CD4-positive, alpha-beta T cell treated with Interleukin-10 for 1 hour (primary cell): ENCODE measurements at regions not wholly inside any gene's neighbourhood (a gene's known extent, or its start where the extent isn't known, plus 50 kb on each side); places are given as distances from the start of the nearest gene placed in this dataset.

Experiments used
- DNase-seq: peaks from one replicate; pipeline ENCODE4 v3.0.0-alpha.2; 2020

DNA sequence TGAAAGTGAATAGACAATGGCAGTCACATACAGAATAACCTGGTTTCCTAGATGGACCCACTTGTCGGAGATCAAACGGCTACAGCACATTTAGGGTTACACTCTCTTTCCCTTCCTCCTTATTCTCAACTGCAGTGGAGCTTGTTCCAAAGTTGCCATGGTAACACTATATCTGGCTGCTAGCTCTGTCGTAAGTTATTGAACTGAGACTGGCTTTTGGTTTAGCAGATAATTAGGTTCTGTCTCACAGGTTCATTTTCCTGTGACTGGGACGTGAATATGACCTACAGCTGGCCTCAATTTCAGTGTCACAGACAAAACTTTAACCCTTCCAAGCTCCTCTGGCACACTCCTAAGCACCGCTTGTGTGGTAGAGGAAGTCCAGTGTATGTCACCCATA lies 875.8 kb downstream of the USP25 start:
- no peak for DNase-seq

DNA sequence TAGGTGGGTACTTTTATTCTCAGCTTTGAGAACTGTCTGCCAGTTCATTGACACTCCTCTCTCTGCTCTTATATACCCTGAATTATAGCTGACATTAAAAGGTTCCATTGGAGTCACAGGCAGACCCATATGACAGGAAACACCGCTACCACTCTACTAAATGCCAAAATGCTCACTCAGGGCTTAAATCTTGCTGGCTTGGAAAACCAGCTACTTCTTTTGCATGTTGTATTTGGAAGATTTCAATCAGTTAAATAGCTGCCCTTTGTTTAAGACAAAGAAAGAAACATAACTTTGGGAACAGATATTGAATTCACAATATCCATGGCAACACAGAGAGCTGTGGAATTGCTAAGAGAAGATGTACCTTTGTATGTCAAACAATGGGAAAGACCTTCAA lies 876.5 kb downstream of the USP25 start:
- DNase-seq: no peak

DNA sequence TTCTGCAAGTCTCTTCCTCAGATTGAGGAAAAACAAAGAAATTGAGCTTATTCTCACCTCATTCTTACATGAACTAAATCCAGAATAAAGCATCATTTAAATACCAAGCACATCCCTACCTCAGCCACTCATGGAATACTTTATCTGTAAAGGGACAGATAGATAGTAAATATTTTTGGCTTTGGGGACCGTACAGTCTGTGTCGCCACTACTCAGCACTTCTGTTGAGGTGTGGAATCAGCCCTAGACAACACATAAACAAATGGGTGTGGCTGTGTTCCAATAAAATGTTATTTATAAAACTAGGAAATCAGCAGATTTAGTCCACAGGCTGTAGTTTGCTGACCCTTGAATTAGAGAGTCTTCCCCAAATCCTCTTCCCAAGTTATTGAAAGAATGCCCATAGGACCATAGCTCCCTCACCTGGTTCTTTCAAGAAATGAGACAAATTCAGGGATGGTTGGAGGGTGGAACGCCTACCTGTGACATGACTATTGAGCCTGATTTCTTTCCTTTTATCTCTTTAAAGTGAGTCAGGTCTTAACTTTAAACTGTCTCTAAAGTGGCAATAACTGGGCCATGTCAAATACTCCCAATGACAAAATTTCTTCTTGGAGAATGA lies 878.5 kb downstream of the USP25 start:
- no peak for DNase-seq

DNA sequence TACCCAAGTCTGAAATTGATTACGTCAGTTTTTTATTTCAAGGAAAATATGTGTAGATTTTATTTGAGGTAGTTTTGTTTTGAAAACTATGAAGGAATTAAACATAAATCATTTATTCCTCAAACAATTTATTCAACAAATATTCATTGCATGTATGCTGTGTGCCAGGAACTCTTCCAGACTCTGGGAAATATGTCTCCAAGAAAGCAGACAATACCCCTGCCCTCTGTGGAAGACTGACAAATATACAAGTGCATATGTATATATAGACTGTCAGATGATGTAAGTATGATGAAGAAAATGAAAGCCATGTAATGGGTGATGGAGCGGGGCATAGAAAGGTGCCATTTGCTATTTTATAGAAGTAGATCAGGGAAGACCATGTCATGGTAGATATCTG lies 889.5 kb downstream of the USP25 start:
- no peak for DNase-seq

DNA sequence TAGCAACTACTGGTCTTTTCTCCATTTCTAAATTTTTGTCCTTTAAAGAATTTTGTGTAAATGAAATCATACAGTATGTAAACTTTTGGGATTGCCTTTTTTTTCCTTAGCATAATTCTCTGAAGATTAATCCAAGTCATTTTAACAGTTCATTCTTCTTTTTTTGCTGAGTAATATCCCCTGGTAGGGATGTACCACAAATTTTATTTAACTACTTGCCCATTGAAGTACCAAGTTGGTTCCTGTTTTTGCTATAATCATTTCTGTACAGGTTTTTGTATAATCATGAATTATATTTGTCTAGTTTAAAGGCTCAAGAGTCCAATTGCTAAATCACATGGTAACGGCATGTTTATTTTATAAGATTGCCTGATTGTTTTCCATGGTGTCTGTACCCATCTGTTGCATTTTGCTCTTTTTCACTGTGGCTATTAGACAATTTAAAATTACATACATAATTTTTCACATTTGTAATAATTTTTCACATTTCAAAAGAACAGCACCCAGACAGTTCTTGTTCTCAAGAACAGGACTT lies 891.1 kb downstream of the USP25 start:
- DNase-seq: no peak

DNA sequence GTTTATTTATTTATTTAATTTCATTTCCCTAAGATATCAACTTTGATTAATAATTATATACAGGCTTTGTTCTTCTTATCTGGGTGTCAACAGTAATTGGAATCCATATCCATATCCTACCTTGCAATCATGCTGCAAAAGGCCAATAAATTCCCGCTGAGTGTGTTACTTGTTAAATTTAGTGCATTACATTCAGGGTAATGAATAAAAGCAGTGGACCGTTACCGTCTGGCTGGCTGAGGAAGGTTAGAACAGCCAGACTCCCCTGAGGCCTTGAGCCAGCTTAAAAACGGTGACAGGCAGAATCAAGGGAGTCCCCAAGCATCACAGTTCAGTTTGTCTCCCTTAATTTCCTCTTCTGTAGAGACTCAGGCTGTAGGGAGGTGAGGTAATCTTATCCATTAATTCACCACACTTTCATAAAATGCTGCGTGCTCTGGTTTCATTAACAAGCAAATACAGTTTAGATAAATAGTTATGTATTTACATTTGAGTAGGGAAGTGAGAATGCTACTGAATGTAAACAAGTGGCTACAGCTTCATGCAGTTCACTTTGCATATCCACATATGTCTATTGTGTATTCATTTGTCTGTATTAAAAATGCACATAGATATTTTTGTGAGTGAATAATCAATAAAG lies 888.2 kb upstream of the CXADR start:
- DNase-seq: no peak

DNA sequence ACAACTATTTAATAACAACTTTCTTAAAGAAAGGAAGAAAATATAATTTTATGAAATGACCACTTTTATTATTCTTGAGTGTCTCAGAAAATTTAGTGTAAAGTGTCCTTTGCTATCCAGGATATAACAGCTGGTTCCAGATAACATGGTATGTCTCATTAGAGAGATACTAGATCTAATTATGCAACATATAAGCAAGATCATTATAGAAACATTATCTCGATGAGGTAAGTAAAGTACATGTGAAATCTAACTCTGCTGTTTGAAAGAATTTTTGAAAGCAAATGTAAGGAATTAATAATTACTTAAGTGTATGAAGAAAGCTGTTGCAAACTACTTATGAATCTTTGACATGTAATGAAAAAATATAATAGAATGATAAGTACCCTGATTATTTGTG lies 887.4 kb upstream of the CXADR start:
- DNase-seq: no peak

DNA sequence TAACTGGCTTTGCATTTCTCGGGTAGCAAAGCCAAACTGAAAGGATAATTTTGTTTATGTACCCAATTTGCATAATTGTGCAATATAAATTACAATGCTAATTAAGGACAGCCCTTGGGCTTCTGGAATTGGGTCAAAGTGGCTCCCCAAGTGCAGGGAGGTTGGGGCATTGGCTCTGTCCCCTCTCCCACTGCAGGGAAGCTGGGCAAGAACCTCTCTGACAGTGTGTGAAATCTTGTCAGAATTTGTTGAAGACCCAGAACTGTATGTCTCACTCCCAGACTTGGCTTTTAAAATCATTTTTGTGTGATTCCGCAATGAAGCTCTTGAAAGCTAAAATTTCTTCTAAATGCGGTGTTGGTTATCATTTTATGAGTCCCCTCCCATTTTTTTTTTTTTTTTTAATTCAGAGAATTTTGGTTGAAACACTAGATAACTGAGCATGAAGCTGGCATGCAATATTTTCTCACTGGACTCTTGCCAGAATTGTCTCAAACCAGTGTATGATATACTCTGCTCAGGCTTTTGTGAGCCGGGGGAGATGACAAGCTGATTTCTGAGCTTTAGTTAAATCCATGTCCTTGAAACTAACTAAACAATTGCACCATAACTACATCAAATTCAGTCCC lies 878.9 kb upstream of the CXADR start:
- no peak for DNase-seq

DNA sequence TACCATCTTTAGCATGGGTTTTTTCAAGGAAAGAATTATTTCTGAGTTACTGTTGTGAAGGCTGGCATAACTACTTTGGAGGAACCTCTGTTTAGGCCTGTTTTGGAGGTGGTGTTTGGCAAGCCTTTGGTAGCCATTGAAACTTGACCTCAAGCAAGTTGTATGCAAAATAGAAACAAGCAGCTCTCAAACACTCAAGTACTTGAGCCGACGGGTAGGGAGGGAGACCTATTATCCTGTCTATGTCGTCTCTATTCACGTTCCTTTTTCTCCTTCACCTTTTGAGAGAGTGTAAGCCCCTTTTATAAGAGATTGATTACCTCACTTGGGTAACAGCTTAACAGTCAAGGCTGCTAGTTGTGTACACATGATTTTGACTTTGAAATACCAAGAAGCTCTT lies 878.3 kb upstream of the CXADR start:
- DNase-seq: no peak

DNA sequence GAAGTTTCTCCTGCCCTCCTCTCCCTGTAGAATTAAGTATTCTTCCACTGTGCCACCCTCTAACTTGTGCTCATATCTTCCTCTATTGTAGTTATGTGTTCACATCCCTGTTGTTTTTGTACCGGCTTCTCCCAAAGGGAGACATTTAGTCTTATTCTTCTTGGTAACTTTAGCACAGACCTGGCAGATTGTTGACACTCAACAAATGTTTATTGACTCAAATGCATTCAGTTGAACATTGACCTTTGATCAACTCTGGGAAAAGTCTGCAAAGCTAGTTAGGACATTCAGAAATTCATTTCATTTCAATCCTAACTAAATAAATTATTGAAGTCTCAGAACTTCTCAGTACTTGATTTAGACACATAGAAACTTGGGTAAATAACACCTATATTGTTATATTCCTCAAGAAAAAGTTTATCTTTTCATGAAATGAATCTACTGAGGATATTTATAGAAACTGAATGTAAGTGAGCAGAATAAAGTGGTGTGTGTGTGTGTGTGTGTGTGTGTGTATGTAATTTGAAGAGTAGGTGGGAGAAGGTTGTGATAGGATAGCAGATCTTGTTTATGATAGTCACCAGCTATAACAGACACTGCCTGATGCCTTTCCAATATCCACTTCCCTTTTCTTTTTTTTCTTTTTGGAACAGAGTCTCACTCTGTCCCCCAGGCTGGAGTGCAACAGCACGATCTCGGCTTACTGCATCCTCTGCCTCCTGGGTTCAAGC lies 872.4 kb upstream of the CXADR start:
- no peak for DNase-seq

DNA sequence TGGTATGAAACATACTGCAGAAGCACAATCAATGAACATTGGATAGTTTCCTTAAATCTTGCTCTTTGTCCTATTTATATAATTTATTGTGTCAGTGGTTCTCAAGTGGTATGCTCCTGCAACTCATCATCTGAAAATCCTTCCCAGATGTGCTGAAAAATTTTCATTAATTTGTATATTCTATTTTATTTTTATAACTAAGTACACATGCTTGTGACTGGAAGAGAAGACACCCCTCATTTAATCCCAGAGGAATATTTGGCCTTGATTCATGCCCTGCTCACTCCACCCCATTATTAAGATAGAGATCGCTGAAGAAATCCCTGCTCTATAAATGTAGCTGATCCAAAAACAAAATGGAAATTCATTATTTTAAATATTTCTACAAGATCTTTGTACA lies 870.5 kb upstream of the CXADR start:
- DNase-seq: no peak

DNA sequence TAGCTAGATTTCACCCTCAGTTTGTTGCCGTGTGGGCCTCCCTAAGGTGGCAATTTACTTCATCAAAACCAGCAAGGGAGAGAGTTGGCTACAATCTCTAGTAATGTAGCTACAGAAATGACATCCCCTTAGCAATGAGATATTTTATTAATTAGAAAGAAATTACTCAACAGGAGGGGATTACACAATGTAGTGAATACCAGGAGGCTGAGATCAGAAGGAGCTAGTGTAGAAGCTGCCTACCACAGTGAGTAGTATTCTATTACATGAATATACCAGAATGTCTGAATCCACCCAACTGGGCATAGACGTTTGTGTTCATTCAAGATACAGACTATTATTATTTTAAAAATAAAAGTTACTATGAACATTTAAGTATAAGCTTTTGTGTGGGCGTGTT lies 868.2 kb upstream of the CXADR start:
- no peak for DNase-seq

DNA sequence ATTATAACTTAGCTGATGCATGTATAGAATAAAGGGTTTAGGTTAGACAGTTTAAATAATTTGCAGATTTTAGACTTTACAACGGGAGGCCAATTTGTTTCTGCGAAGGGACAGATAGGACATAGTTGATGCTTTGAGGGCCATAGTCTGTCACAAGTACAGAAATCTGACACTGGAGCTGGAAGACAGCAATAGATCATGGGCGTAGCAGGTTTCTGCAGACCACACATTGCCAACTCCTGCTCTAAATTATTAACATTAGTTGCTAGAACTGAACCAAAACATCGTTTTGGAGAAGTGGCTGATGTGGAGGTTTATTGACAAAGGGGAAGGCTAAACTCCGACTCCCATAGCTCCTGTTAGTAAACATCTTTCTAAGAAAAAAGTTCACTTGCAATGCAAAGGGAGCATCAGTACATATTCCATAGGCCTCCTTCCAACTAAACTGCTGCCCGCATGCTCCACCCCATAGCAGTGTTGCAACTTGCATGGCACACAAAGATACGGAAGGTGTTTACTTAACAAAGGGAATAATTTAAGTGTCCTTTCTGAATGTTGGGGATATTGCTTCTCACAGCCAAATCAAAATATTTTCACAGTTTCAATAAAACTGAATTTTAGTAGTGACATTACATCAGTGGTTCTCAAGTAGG lies 862.0 kb upstream of the CXADR start:
- DNase-seq: no peak

DNA sequence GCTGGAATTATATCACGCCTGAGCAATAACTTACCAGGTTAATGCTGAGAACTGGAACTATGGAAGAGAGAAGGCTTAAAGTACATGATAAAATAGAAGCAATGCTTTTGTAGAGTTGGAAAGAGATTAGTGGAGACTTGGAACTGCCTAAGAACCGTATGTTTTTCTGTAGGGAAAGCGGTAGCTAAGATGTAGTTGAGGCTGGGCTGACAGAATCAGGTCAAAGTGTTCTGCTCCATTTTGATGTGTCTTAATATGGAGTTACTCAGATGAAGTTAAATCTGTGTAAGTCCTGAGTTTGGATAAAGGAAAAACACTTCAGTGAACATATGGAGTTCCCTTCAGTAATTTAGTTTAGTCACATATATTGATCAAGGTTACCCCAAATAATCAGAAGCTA lies 860.9 kb upstream of the CXADR start:
- DNase-seq: no peak

DNA sequence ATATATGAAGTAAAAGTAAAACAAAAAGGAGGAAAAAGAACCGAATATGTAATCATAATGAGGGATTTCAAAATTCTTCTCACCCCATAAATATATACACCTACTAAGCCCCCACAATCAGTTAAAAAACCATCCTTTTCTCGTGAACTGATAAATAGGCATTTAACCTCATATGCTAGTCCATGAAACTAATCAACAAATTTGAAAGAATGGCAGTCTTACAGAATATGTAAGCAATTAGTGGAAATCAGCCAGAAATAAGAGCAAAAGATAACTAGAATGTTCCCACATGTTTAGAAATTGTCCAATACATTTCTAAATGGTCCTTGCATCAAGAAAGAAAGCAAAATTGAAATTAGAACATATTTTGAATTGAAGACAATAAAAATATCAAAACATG lies 849.4 kb upstream of the CXADR start:
- no peak for DNase-seq

DNA sequence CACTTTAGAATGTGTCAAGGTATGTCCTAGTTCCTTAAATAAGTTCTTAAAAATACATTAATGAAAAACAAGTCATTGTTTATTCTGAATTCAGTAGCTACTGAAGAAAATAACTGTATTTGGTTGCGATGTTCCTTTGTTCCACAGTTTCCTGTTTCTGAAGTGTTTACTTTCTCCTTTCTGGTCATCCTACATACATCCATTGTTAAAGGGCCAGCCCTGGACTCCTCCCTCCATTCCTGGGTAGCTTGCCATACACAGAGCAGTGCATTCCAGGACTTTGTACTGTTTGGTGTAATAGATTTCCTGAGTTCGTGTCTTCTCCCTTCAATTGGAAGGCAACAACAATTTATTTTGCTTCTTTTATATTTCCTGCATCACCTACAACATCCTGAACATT lies 845.4 kb upstream of the CXADR start:
- no peak for DNase-seq

DNA sequence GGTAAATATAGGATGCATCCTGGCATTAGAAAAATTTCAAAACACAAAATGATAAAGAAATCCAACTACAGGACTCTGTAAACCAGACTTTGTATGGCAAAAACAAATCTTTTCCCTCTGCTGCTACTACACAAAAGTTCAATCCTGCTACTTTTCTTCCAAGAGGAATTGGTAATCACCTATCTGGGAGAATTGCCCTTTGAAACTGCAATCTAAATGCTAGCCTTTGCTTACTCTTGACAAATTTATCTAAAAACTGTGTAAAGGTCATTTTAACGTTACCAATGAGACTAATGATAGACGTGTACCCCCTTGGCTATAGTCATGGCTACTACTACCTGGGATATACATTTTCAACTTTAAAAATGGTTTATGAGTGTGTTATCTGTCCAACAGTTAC lies 837.9 kb upstream of the CXADR start:
- DNase-seq: no peak

DNA sequence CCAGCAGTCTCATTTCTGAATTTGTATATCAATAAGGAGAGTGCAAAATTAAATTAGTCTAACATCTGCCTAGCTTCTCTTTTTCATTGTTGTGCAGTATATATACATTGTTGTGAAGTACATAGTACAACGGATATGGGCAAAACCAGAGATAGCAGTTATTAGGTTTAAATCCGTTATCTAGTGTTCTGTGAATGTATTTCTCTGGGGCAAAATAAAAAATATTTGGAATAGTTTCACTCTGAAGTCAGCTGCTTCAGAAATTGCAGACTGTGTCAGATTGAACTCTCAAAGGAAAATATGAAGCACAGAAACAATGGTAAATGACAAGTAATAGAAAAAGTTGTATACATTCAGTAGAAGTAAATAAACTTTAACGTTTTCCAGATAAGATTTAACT lies 836.5 kb upstream of the CXADR start:
- DNase-seq: no peak

DNA sequence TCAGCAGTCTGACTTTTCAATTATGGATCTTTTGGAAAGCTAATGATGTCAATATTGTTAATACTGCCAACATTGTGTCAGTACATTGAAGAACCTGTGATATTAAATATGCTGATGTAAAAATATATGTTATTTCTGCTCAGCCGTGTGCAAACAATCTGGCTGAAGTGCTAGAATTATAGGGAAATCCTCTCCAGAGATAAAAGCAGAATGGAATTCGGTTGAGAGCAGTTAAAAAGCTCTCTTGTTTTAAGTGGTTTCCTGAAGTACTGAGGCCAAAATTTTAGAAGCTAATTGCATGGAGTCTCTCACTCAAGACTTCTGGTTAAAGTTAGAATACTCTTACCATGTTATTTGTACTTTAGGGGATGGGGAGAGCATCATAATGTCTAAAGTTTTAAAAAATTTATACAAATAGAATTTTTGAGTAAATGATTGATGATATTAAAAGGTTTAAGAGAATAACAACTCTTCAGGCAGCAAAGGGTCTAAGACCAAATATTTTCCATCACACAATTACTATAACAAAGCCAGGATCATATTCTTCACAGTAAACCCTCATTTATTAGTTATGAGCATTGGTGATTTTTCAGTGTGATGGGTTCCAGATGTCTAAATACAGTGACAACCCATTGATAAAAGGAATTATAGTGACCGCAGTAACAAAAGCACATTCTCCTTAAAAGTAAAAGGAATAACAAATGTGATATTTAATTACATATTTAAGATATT lies 834.2 kb upstream of the CXADR start:
- DNase-seq: no peak

DNA sequence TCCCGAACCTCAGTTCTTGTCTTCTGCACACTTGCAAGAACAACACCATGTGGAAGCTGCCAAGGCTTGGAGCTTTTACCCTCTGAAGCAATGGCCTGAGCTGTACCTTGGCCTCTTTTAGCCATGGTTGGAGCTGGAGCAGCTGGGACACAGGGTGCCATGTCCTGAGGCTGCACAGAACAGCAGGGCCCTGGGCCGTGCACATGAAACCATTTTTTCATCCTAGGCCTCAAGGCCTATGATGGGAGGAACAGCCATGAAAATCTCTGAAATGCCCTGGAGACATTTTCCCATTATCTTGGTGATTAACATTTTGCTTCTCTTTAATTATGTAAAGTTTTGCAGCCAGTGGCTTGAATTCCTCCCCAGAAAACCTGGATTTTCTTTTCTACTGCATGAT lies 817.8 kb upstream of the CXADR start:
- no peak for DNase-seq

DNA sequence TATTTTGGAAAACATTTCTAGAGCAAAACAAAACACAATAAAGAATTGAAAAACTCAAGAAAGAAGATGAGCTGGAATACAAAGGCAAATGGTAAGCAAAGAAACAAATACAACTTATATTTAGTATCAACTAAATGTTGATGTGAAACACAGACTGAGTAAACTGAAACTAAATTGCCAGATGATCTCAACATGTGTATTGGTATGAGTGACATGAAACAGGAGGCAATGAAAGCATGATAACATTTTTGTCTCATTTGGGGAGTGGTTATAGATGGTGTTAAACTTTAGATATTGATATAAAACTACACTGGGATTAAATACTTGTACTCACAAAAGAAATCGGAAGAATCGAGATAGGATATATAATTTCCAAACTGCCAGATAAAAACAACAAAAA lies 805.6 kb upstream of the CXADR start:
- DNase-seq: no peak

DNA sequence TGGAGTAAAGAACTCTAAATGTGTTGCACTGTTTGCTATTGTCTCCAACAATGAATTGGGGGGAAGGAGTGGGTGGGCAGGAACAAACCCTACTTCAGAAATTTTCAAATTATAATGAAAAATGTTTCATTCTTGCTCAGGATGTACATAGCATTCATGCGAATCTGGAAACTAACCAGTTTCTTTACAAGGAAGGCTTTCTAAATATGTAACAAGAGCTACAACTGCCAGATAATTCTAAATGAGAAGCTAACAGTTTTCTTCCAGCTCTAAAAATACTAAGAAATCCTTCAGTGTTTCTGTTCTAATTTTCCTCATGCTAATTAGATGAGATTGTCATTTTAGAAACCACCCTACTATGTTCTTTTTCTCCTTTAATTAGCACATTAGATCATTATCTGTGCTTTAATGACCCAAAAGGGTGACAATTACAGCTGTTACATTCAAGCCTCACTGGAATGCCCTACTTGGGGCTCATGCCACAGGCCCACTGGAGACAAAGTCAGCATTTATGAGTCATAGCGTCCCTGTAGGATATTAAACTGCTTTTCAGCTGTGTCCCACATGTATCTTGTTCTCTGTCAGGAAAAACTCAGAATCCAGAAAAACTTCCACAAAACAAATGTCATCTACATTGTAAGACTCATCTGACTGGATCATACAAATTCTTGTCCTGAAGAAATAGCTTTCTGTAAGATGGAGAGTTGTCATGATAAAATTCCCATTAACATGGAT lies 804.6 kb upstream of the CXADR start:
- DNase-seq: no peak
